ENCODE measurements at regions not wholly inside any gene's neighbourhood (a gene's known extent, or its start where the extent isn't known, plus 50 kb on each side); places are given as distances from the start of the nearest gene placed in this dataset.

- TF ChIP-seq EZH2phosphoT487 (IDR thresholded peaks at IDR 0.05; ENCODE audit: insufficient read depth, low read depth): no peak
- no peak for TF ChIP-seq EZH2 (IDR thresholded peaks at IDR 0.05; ENCODE audit: insufficient read depth, poor library complexity, severe bottlenecking)
These were observed 96.1 kb upstream of the ARMC2 start for GRCh38 chr6:108751851-108752732.
